GM19099 (cell line): ENCODE measurements at regions not wholly inside any gene's neighbourhood (a gene's known extent, or its start where the extent isn't known, plus 50 kb on each side); places are given as distances from the start of the nearest gene placed in this dataset.

Experiments used
- POLR2A ChIP-seq: IDR thresholded peaks from 3 replicates; pipeline ENCODE4 v1.6.1; 2011; ENCODE audit warnings: low read depth; ENCODE audit not compliant: insufficient read length; ENCODE audit errors: extremely low read depth

- no peak for TF ChIP-seq POLR2A
Measured at GRCh38 chr2:60097298-60097697, 456.2 kb downstream of the BCL11A start.

DNA sequence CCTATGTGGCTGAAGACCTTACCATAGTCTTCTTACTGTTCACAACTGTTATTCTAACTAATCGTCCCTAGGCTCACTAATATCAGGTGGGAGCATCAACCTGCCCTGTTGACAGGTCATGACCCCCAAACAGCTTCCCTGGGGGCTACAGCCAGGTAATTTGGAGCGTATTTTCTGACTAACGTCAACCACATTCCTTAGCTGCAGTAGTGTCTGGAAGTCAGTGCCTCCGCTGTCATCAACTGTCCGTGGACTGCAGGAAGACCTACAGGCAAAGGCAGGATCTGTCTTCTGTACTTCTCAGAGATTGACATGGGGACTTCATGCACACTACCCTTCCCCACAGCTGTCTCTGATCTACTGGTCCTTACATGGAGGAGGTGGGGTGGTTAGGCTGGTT lies 456.9 kb downstream of the BCL11A start:
- no peak for TF ChIP-seq POLR2A

DNA sequence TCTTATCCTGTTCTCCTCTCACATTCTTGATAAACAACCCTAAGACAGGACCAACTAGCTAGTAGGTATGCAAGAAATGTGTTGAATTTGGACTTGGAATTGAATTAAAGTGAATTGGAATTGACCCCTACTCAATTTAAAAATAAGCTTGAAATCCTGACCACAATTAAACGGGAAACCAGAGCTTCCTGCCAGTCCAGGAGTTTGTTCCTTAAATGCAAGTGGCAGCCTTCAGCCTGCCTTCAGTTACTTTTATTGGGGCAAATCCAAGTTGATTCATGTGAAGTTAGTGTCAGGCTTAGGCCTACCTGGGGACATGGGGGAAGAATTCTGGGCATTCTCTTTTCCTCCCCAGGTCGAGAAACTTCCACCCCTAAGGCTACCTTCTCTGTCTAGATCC lies 457.6 kb downstream of the BCL11A start:
- no peak for TF ChIP-seq POLR2A

GRCh38 chr2:60095202-60095815 lies 458.1 kb downstream of the BCL11A start:
- no peak for TF ChIP-seq POLR2A

DNA sequence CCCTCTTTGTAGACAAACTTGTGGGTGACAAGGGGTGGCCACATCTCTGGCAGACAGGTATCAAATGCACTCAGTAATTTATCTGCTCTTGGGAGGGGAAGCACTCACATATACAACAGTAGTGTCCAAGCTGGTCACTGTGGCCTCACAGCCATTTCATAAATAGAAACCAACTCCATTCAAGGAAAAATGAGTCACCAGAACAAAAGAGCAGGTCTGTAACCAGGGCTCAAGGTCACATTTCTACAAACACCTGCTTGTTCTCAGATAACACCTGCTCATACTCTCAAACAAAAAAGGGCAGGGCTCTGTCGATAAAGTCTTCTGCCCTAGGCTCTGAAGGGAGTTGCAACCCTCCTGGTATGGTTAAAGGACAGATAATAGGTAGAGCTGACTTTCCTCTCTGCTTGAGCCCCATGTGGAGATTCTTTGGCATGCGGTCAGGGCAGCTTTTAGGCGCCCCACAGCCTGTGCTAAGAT lies 459.0 kb downstream of the BCL11A start:
- no peak for TF ChIP-seq POLR2A

DNA sequence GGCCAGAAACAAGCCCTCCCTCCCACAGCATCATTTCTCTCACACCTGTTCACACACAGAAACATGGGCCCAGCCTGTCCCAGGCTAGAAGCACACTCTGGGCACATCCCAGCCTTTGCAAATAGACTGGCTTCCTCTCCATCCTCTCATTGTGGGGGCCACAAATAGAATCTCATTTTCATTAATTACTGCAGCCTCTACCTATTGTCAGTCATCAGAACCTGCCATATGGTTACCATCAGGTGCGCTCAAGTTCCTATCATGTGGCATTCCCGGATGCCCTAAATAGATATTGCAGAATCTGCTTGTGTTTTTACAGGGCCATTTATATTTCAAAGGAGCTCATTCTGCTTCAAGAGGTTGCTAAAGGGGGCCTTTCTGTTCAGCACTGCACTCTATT lies 460.7 kb downstream of the BCL11A start:
- no peak for TF ChIP-seq POLR2A

DNA sequence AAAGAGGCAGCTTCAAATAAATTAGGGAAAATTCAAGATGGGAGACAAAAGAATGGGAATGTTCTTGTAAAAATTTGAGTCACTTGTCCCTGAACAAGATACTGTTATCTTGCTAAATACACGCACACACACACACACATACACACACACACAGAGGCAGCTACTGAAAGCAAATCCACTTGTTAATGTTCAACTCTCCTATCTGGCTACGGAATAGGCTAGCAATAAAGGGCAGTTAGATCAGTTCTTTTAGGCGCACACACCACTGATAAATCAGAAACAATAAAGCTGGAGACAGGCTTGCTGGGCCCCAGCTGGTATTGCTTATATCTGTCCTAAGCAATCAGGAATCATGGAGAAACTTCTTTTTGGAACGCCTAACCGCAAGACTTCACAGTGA lies 461.6 kb downstream of the BCL11A start:
- TF ChIP-seq POLR2A = no peak

DNA sequence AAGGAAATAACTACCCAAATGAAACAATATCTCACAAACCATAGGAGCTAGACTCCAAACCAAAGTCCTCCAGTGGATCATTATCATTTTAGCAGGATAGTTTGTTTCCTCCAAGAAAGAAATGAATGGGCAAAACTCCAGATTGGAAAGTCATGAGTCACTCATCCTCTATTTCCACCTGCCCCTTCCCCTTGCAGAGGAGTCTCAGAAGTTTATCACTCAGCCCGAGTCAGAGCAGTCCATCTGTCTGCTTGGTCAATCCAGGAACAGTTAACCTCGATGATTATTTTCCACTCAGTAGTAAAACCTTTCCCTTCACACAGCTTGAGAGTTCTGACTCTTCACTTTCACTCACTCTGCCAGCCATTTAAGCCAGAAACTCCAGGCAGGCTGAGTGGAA lies 462.2 kb downstream of the BCL11A start:
- TF ChIP-seq POLR2A = no peak

GRCh38 chr2:60079562-60079961 lies 473.9 kb downstream of the BCL11A start:
- TF ChIP-seq POLR2A = no peak

DNA sequence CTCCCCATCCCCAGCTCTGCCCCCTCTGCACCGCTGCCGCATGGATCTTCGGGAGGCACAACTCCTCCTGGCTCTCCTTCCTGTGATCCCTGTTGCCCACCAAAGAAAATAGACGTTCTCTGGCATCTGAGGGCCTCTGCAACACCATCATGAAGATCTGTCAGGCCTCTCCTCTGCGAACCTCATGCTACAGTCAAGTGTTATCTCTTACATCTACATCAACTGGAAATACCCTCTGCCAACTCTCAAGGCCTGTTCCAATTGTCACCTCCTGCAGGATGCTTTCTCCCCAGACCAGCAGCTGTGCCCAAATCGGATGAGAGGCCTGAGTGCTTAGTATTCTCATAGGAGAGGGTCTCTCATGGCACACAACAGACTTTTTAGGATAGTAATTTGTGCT lies 478.4 kb downstream of the BCL11A start:
- no peak for TF ChIP-seq POLR2A

GRCh38 chr2:60073201-60073600 lies 480.3 kb downstream of the BCL11A start:
- TF ChIP-seq POLR2A = no peak

DNA sequence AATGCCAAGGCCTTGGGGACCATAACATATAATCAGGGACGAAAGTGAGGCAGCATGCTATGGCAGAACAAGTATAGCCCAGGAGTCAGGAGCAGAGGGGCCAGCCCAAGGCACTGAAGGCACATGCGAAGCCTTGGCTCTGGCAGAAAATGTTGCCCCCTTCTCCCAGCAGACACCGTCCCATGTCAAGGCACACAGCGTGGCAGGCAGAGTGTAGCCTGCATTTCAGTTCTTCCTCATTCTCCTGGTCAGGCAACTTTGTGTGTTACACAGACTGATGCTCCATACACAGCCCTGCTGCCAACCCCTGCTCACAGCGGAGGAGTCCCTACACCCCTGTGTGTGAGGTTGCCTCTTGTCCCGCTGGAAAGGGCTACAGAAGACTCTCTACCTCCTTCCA lies 480.8 kb downstream of the BCL11A start:
- no peak for TF ChIP-seq POLR2A

- no peak for TF ChIP-seq POLR2A
Measured at GRCh38 chr2:60071490-60071831, 482.0 kb downstream of the BCL11A start.

- TF ChIP-seq POLR2A = no peak
Measured at GRCh38 chr2:60070736-60071489, 482.5 kb downstream of the BCL11A start.

DNA sequence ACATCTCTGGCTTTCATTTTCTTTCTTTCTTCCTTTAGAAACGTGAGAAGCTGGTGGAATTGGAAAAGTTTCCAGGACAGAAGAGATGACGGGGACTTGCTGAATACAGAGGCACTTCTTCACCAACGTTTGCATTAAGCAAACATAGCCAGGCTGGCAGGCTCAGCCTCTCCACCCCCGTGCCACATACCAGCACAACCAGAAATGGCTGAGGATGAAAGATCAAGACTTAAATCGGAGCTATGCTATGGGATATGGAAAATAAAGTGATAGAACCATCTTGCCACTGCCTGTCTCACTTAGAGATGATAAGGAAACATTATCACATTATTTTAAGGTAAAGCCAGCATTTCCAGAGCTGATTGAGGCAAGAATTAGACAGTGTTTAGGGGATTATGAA lies 483.3 kb downstream of the BCL11A start:
- TF ChIP-seq POLR2A = no peak

- TF ChIP-seq POLR2A = no peak
Measured at GRCh38 chr2:60068755-60069154, 484.7 kb downstream of the BCL11A start.
